K562 (cell line): ENCODE measurements at regions not wholly inside any gene's neighbourhood (a gene's known extent, or its start where the extent isn't known, plus 50 kb on each side); places are given as distances from the start of the nearest gene placed in this dataset.
"Not testable (repeated sequence)": the region's sequence is repeated elsewhere in the genome, so short reads cannot be mapped to it uniquely, and the experiment has no call there.

Experiments used
- CREB3L1 ChIP-seq: fragments of 450-650 bp; IDR thresholded peaks from 2 replicates; pipeline ENCODE4 v1.6.1; 2014; ENCODE audit warnings: low read depth, mild to moderate bottlenecking, moderate library complexity, borderline replicate concordance
- FOXM1 ChIP-seq, 2 experiments: fragments of 450-650 bp in 1 of 2; sonication (generic) in 1 of 2; formaldehyde crosslinking in 1 of 2; IDR thresholded peaks; 2 replicates each; pipeline versions ENCODE4 v1.6.1 to v1.9.0; 2017 to 2022; ENCODE audit warnings: low read depth in 2 of 2, mild to moderate bottlenecking in 2 of 2, missing genetic modification reagents in 1 of 2, moderate library complexity in 1 of 2
- MCM3 ChIP-seq: fragments of 450-650 bp; IDR thresholded peaks from 2 replicates; pipeline ENCODE4 v1.6.1; 2016
- NFE2 ChIP-seq: IDR thresholded peaks from 2 replicates; pipeline ENCODE4 v1.6.1; 2014; ENCODE audit warnings: antibody characterized with exemption, low read depth
- POLR3A ChIP-seq: IDR thresholded peaks from 2 replicates; pipeline ENCODE4 v1.6.1; 2011; ENCODE audit warnings: borderline replicate concordance, mild to moderate bottlenecking, moderate library complexity; ENCODE audit not compliant: insufficient read length, insufficient read depth; ENCODE audit errors: extremely low read depth
- SMARCA4 ChIP-seq: fragments of 450-650 bp; IDR thresholded peaks from 2 replicates; pipeline ENCODE4 v1.6.1; 2016
- SP2 ChIP-seq: IDR thresholded peaks from 2 replicates; pipeline ENCODE4 v1.6.1; 2011; ENCODE audit warnings: mild to moderate bottlenecking, low read depth, low read length, moderate library complexity; ENCODE audit not compliant: poor library complexity, severe bottlenecking; ENCODE audit errors: extremely low read depth

DNA sequence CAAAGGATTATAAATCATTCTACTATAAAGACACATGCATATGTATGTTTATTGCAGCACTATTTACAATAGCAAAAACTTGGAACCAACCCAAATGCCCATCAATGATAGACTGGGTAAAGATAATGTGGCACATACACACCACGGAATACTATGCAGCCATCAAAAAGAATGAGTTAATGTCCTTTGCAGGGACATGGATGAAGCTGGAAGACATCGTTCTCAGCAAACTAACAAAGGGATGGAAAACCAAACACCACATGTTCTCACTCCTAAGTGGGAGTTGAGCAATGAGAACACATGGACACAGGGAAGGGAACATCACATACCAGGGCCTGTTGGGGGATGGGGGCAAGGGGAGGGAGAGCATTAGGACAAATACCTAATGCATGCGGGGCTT lies 133.2 kb downstream of the ATXN3L start:
- not testable (repeated sequence) for TF ChIP-seq SP2; NFE2; SMARCA4; MCM3; FOXM1 (IDR thresholded peaks at IDR 0.05; ENCODE audit: low read depth); FOXM1 (CRISPR knock-in tag; IDR thresholded peaks at IDR 0.05; ENCODE audit: low read depth); CREB3L1; POLR3A
